ENCODE measurements at regions not wholly inside any gene's neighbourhood (a gene's known extent, or its start where the extent isn't known, plus 50 kb on each side); places are given as distances from the start of the nearest gene placed in this dataset.

- Histone ChIP-seq H3K27ac (ENCODE audit: control insufficient read depth, insufficient read depth, low read length) (no peak overlapping the region), H3K4me3 (ENCODE audit: control insufficient read depth in 2 of 3, extremely low read depth in 1 of 3, insufficient read depth in 2 of 3, low read depth in 1 of 3, low read length in 3 of 3) (no peak overlapping the region), H3K4me2 (ENCODE audit: control insufficient read depth, extremely low read depth, insufficient read depth, low read depth, low read length) (no peak overlapping the region), H3K27me3 (ENCODE audit: control insufficient read depth, extremely low read depth, insufficient read depth, low read length) (peaks cover 11% of the 10 kb centered on the region), H3K36me3 (ENCODE audit: control insufficient read depth in 2 of 2, extremely low read depth in 1 of 2, insufficient read depth in 2 of 2, low read length in 2 of 2) (no peaks in the 10 kb centered on the region), H3K9me1 (ENCODE audit: control insufficient read depth, extremely low read depth, insufficient read depth, low read length) (no peaks in the 10 kb centered on the region), H3K9me3 (ENCODE audit: control insufficient read depth, low read depth, low read length) (no peaks in the 10 kb centered on the region), H3K9ac (ENCODE audit: control insufficient read depth, extremely low read depth, insufficient read depth, low read length) (no peak overlapping the region), H4K20me1 (ENCODE audit: control insufficient read depth, extremely low read depth, insufficient read depth, low read length) (no peaks in the 10 kb centered on the region), H3K79me2 (ENCODE audit: control insufficient read depth, insufficient read depth, low read length) (no peaks in the 10 kb centered on the region), H2AFZ (ENCODE audit: control insufficient read depth, low read length) (no peak overlapping the region), H3K4me1 (ENCODE audit: control insufficient read depth, extremely low read depth, insufficient read depth, low read length) (no peaks in the 10 kb centered on the region)
- FAIRE-seq, result no peak
- TF ChIP-seq EZH2 (IDR thresholded peaks at IDR 0.05; ENCODE audit: low read length) (no peak), CTCF (optimal IDR thresholded peaks at IDR 0.05 in 1 of 3, IDR thresholded peaks at IDR 0.05 in 1 of 3, conservative IDR thresholded peaks at IDR 0.05 in 1 of 3; ENCODE audit: extremely low read depth in 1 of 3, insufficient read depth in 2 of 3, low read length in 3 of 3) (no peak)
- dilution Hi-C loops (cut with MboI; ENCODE audit: extremely low pct_ligation_motif_present, low sequenced_read_pairs), result no loop called here
- DNase-seq (ENCODE audit: low read depth, low spot score), result no peak
Observed at GRCh38 chr20:34181484-34181883, 59.7 kb upstream of the ASIP start.

GRCh38 chr20:34185766-34186620, 55.2 kb upstream of the ASIP start:
- Histone ChIP-seq H3K36me3 (ENCODE audit: control insufficient read depth in 2 of 2, extremely low read depth in 1 of 2, insufficient read depth in 2 of 2, low read length in 2 of 2) (no peaks in the 10 kb centered on the region), H3K27ac (ENCODE audit: control insufficient read depth, insufficient read depth, low read length) (no peak overlapping the region), H3K4me3 (ENCODE audit: control insufficient read depth in 2 of 3, extremely low read depth in 1 of 3, insufficient read depth in 2 of 3, low read depth in 1 of 3, low read length in 3 of 3) (no peak overlapping the region), H3K9me1 (ENCODE audit: control insufficient read depth, extremely low read depth, insufficient read depth, low read length) (no peaks in the 10 kb centered on the region), H3K9me3 (ENCODE audit: control insufficient read depth, low read depth, low read length) (no peaks in the 10 kb centered on the region), H3K9ac (ENCODE audit: control insufficient read depth, extremely low read depth, insufficient read depth, low read length) (no peak overlapping the region), H3K4me1 (ENCODE audit: control insufficient read depth, extremely low read depth, insufficient read depth, low read length) (no peaks in the 10 kb centered on the region), H4K20me1 (ENCODE audit: control insufficient read depth, extremely low read depth, insufficient read depth, low read length) (no peaks in the 10 kb centered on the region), H3K79me2 (ENCODE audit: control insufficient read depth, insufficient read depth, low read length) (no peaks in the 10 kb centered on the region), H2AFZ (ENCODE audit: control insufficient read depth, low read length) (no peak overlapping the region), H3K4me2 (ENCODE audit: control insufficient read depth, extremely low read depth, insufficient read depth, low read depth, low read length) (no peak overlapping the region), H3K27me3 (ENCODE audit: control insufficient read depth, extremely low read depth, insufficient read depth, low read length) (peaks cover 22% of the 10 kb centered on the region)
- dilution Hi-C loops (cut with MboI; ENCODE audit: extremely low pct_ligation_motif_present, low sequenced_read_pairs), result no loop called here
- FAIRE-seq (no peak), DNase-seq (ENCODE audit: low read depth, low spot score) (no peak)
- TF ChIP-seq CTCF (optimal IDR thresholded peaks at IDR 0.05 in 1 of 3, IDR thresholded peaks at IDR 0.05 in 1 of 3, conservative IDR thresholded peaks at IDR 0.05 in 1 of 3; ENCODE audit: extremely low read depth in 1 of 3, insufficient read depth in 2 of 3, low read length in 3 of 3), result no peak
- TF ChIP-seq EZH2 (IDR thresholded peaks at IDR 0.05; ENCODE audit: low read length), result no peak
